Neuronal stem cell (in vitro differentiated cells): ENCODE measurements at regions not wholly inside any gene's neighbourhood (a gene's known extent, or its start where the extent isn't known, plus 50 kb on each side); places are given as distances from the start of the nearest gene placed in this dataset.

ENCODE experiments used
- DNase-seq: peaks from one replicate; pipeline ENCODE4 v3.0.0-alpha.2; 2013; ENCODE audit warnings: low spot score
- H2AFZ ChIP-seq: one replicate; pipeline ENCODE4 v1.6.1; 2013; ENCODE audit warnings: mild to moderate bottlenecking, low read length, inconsistent platforms
- H2AK5ac ChIP-seq: 2 replicates; pipeline ENCODE4 v1.6.1; 2013; ENCODE audit warnings: low read depth, mild to moderate bottlenecking, inconsistent platforms, low read length, moderate library complexity, mixed read lengths
- H2BK120ac ChIP-seq: 2 replicates; pipeline ENCODE4 v1.6.1; 2013; ENCODE audit warnings: low read depth, mild to moderate bottlenecking, inconsistent platforms, low read length, moderate library complexity, mixed read lengths
- H2BK12ac ChIP-seq: one replicate; pipeline ENCODE4 v1.6.1; 2013; ENCODE audit warnings: low read length, inconsistent platforms
- H2BK15ac ChIP-seq: 2 replicates; pipeline ENCODE4 v1.6.1; 2013; ENCODE audit warnings: mild to moderate bottlenecking, low read length, inconsistent platforms, mixed read lengths
- H2BK5ac ChIP-seq: one replicate; pipeline ENCODE4 v1.6.1; 2013; ENCODE audit warnings: inconsistent platforms, mild to moderate bottlenecking, low read length, moderate library complexity
- H3K14ac ChIP-seq: one replicate; pipeline ENCODE4 v1.6.1; 2013; ENCODE audit warnings: low read length, inconsistent platforms
- H3K18ac ChIP-seq: 2 replicates; pipeline ENCODE4 v1.6.1; 2013; ENCODE audit warnings: low read length, inconsistent platforms
- H3K23ac ChIP-seq: 2 replicates; pipeline ENCODE4 v1.6.1; 2013; ENCODE audit warnings: low read depth, mild to moderate bottlenecking, mixed read lengths, low read length, inconsistent platforms; ENCODE audit not compliant: poor library complexity
- H3K27ac ChIP-seq: replicated peaks from 3 replicates; pipeline ENCODE4 v1.5.1; 2013; ENCODE audit warnings: low read length, inconsistent platforms
- H3K27me3 ChIP-seq, 3 experiments: 2 replicates each; pipeline ENCODE4 v1.6.1; 2013; ENCODE audit warnings: low read length in 3 of 3, mild to moderate bottlenecking in 2 of 3, inconsistent platforms in 1 of 3, low read depth in 1 of 3, mixed read lengths in 1 of 3, moderate library complexity in 1 of 3; ENCODE audit not compliant: control insufficient read depth in 3 of 3, insufficient read depth in 3 of 3
- H3K36me3 ChIP-seq, 2 donors: replicated peaks in 1 of 2; 2 replicates each; pipeline ENCODE4 v1.6.1; 2013; ENCODE audit warnings: low read length in 2 of 2; ENCODE audit not compliant: control insufficient read depth in 2 of 2, insufficient read depth in 2 of 2
- H3K4ac ChIP-seq: 2 replicates; pipeline ENCODE4 v1.6.1; 2013; ENCODE audit warnings: inconsistent platforms, mild to moderate bottlenecking, low read length, moderate library complexity
- H3K4me1 ChIP-seq, 2 donors: 1 replicate in 1 of 2; 2 replicates in 1 of 2; pipeline ENCODE4 v1.6.1; 2013; ENCODE audit warnings: low read length in 2 of 2, low read depth in 1 of 2; ENCODE audit not compliant: control insufficient read depth in 2 of 2, insufficient read depth in 1 of 2
- H3K4me2 ChIP-seq: one replicate; pipeline ENCODE4 v1.6.1; 2013; ENCODE audit warnings: mild to moderate bottlenecking, low read length, inconsistent platforms; ENCODE audit not compliant: insufficient read depth, poor library complexity, severe bottlenecking
- H3K4me3 ChIP-seq, 2 donors: 2 replicates each; pipeline ENCODE4 v1.5.1; 2013; ENCODE audit warnings: low read length in 2 of 2, mild to moderate bottlenecking in 2 of 2, inconsistent platforms in 1 of 2, moderate library complexity in 1 of 2
- H3K79me1 ChIP-seq: one replicate; pipeline ENCODE4 v1.6.1; 2013; ENCODE audit warnings: low read depth, mild to moderate bottlenecking, inconsistent platforms, low read length, moderate library complexity
- H3K9ac ChIP-seq: one replicate; pipeline ENCODE4 v1.6.1; 2013; ENCODE audit warnings: mild to moderate bottlenecking, low read depth, low read length, inconsistent platforms; ENCODE audit not compliant: poor library complexity
- H3K9me3 ChIP-seq, 2 donors: replicated peaks in 1 of 2; 2 replicates each; pipeline versions ENCODE3 to v1.6.1; 2013; ENCODE audit warnings: low read length in 2 of 2, mild to moderate bottlenecking in 2 of 2, inconsistent platforms in 1 of 2, low read depth in 1 of 2, mixed read lengths in 1 of 2, moderate library complexity in 1 of 2; ENCODE audit not compliant: control insufficient read depth in 2 of 2, insufficient read depth in 1 of 2
- H4K8ac ChIP-seq: one replicate; pipeline ENCODE4 v1.6.1; 2013; ENCODE audit warnings: low read depth, mild to moderate bottlenecking, inconsistent platforms, low read length, moderate library complexity
- H4K91ac ChIP-seq: one replicate; pipeline ENCODE4 v1.6.1; 2013; ENCODE audit warnings: low read length, low read depth, mild to moderate bottlenecking, inconsistent platforms; ENCODE audit not compliant: poor library complexity
- WGBS, 2 donors: extraction: QIAGEN DNeasy Blood & Tissue Kit; methylation state at CpG; one replicate each; pipeline ENCODE4 v1.1.7; 2013; ENCODE audit warnings: missing lambda C conversion rate in 2 of 2, mixed read lengths in 1 of 2; ENCODE audit not compliant: insufficient read length in 2 of 2, insufficient replicate concordance in 1 of 2; ENCODE audit errors: extremely low coverage in 2 of 2; 5-methylcytosine and 5-hydroxymethylcytosine counted together

DNA sequence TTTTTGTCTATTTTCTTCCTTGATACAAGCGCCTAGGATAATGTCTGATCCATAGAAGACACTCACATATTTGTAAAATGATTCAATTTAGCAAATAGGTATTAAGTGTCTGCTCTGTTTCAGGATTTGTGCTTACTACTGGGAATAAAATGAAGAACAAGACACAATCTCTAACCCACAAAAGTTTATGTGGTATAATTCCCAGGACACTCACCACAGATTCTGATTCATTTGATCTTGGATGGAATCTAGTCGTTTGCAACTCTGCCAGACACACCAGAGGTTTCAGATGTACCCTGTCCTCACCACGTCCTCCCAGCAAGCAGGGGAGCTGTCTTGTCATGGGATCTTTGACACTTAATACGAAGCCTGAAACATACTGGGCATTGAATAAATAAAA lies 208.3 kb downstream of the LRIG3 start:
- Histone ChIP-seq H2BK12ac (no peak overlapping the region), H3K79me1 (no peaks in the 10 kb centered on the region), H3K4me2 (no peak overlapping the region), H3K14ac (no peak overlapping the region), H2BK5ac (no peak overlapping the region), H3K4me1 (no peaks in the 10 kb centered on the region), H3K27me3 (no peaks in the 10 kb centered on the region), H3K4ac (no peak overlapping the region), H2BK120ac (no peak overlapping the region), H2AFZ (no peak overlapping the region), H3K4me3 (no peak overlapping the region), H3K9ac (no peak overlapping the region), H3K23ac (no peak overlapping the region), H3K27ac (no peak overlapping the region), H4K8ac (no peak overlapping the region), H2AK5ac (no peak overlapping the region), H3K18ac (no peak overlapping the region), H2BK15ac (no peak overlapping the region), H4K91ac (no peak overlapping the region), H3K9me3 (no peaks in the 10 kb centered on the region), H3K36me3 (no peaks in the 10 kb centered on the region)
- whole genome bisulfite sequencing, 2 donors, result no CpG with 5 or more reads among the region's 4 CpGs
- DNase-seq, result no peak

DNA sequence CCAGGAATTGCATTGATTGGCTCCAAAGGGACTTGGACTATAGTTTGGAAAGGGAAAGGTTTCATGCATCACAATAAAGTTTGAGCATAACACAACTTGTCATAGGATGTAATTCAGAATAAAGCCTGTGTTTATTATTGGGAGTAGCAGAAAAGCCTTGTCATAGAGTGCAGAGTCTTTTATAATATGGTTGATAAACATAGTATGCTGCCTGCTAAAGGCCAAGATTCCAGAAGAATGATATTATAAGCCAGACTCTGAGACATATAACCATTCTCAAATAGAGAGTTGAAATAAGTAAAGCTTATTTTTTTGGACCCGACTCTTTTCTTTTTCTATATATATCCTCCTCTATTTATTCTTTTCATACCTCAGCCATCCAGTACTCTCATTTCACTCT lies 207.3 kb downstream of the LRIG3 start:
- H3K14ac ChIP-seq, result no peak overlapping the region
- no peak overlapping the region for H2BK120ac ChIP-seq
- H2AK5ac ChIP-seq, result no peak overlapping the region
- H3K4me3 ChIP-seq, result no peak overlapping the region
- no peaks in the 10 kb centered on the region for H3K9me3 ChIP-seq
- H4K91ac ChIP-seq, result no peak overlapping the region
- no peak overlapping the region for H3K4ac ChIP-seq
- H2BK5ac ChIP-seq, result no peak overlapping the region
- no peak overlapping the region for H2AFZ ChIP-seq
- H3K18ac ChIP-seq, result no peak overlapping the region
- H3K27ac ChIP-seq, result no peak overlapping the region
- no peak overlapping the region for H3K23ac ChIP-seq
- H3K79me1 ChIP-seq, result no peaks in the 10 kb centered on the region
- H4K8ac ChIP-seq, result no peak overlapping the region
- no peaks in the 10 kb centered on the region for H3K36me3 ChIP-seq
- no peaks in the 10 kb centered on the region for H3K27me3 ChIP-seq
- WGBS, 2 donors, result no CpG with 5 or more reads among the region's 1 CpG
- no peak for DNase-seq
- no peak overlapping the region for H2BK15ac ChIP-seq
- H3K9ac ChIP-seq, result no peak overlapping the region
- no peak overlapping the region for H2BK12ac ChIP-seq
- no peak overlapping the region for H3K4me2 ChIP-seq
- H3K4me1 ChIP-seq, result no peaks in the 10 kb centered on the region

DNA sequence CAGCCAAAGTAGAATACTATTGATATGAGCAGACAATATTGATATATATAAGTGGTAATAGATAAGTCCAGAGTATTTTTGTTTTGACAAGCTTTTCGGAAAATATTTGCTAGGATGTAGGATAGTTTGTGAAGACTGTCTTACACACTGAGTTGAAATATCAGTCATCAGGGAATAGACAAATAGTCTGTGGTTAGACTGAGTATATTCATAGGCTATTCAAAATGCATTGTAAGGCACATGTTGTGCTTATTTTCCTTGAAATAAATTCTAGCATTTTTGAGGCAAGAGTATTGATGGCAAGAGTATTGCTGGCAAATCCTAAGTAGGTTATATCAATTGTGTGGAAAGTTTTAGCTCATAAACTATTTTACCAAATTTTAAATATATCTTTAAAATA lies 201.1 kb downstream of the LRIG3 start:
- H4K8ac ChIP-seq, result no peak overlapping the region
- H3K27me3 ChIP-seq, result no peaks in the 10 kb centered on the region
- H3K14ac ChIP-seq, result no peak overlapping the region
- no peak for DNase-seq
- H3K9ac ChIP-seq, result no peak overlapping the region
- no peak overlapping the region for H3K23ac ChIP-seq
- WGBS, 2 donors, result no CpG with 5 or more reads among the region's 1 CpG
- H3K27ac ChIP-seq, result no peak overlapping the region
- H3K4me3 ChIP-seq, result no peak overlapping the region
- H2BK120ac ChIP-seq, result no peak overlapping the region
- H3K4me2 ChIP-seq, result no peak overlapping the region
- no peak overlapping the region for H2AFZ ChIP-seq
- H2AK5ac ChIP-seq, result no peak overlapping the region
- no peak overlapping the region for H3K18ac ChIP-seq
- no peaks in the 10 kb centered on the region for H3K9me3 ChIP-seq
- no peak overlapping the region for H2BK12ac ChIP-seq
- H3K4me1 ChIP-seq, result no peaks in the 10 kb centered on the region
- H4K91ac ChIP-seq, result no peak overlapping the region
- H3K79me1 ChIP-seq, result no peaks in the 10 kb centered on the region
- H3K36me3 ChIP-seq, result no peaks in the 10 kb centered on the region
- no peak overlapping the region for H2BK5ac ChIP-seq
- H3K4ac ChIP-seq, result no peak overlapping the region
- H2BK15ac ChIP-seq, result no peak overlapping the region

DNA sequence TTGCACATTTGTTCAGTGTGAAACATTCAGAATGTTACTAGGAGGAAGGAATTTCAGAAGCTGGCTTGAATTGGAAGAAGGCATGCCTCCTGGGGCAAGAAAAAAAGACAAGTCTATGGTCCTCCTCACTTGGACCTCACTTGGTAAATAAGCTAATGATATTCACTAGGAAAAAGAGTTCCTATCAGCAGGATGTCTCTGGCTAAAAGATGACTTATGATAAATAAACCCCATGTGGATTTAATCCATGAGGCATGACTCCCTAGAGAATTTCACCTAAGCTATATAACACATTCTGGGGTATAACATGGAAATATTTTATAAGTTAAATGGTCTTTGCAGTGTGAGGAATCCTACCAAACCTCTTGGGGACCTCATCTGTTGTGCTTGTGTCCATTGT lies 199.9 kb downstream of the LRIG3 start:
- Histone ChIP-seq H4K8ac (no peak overlapping the region), H4K91ac (no peak overlapping the region), H3K18ac (no peak overlapping the region), H3K23ac (no peak overlapping the region), H2BK12ac (no peak overlapping the region), H2BK15ac (no peak overlapping the region), H2AFZ (no peak overlapping the region), H2AK5ac (no peak overlapping the region), H3K4ac (no peak overlapping the region), H3K27me3 (no peaks in the 10 kb centered on the region), H2BK5ac (no peak overlapping the region), H3K4me1 (no peaks in the 10 kb centered on the region), H3K14ac (no peak overlapping the region), H3K9me3 (no peaks in the 10 kb centered on the region), H3K27ac (no peak overlapping the region), H2BK120ac (no peak overlapping the region), H3K4me2 (no peak overlapping the region), H3K9ac (no peak overlapping the region), H3K4me3 (no peak overlapping the region), H3K36me3 (no peaks in the 10 kb centered on the region), H3K79me1 (no peaks in the 10 kb centered on the region)
- DNase-seq, result no peak
